PC-3 (cell line): ENCODE measurements at regions not wholly inside any gene's neighbourhood (a gene's known extent, or its start where the extent isn't known, plus 50 kb on each side); places are given as distances from the start of the nearest gene placed in this dataset.

Experiments
- EZH2 ChIP-seq: fragments of 300-600 bp; sonication (generic); IDR thresholded peaks from one replicate; pipeline ENCODE4 v1.6.1; 2017; ENCODE audit warnings: antibody characterized with exemption, mild to moderate bottlenecking, low read length; ENCODE audit not compliant: unreplicated experiment
- TF ChIP-seq, protein P1 (sequence below): fragments of 300-600 bp; sonication (generic); conservative IDR thresholded peaks from 2 replicates; pipeline ENCODE4 v1.5.1; 2017; ENCODE audit warnings: antibody characterized with exemption, low read depth, mild to moderate bottlenecking, low read length

DNA sequence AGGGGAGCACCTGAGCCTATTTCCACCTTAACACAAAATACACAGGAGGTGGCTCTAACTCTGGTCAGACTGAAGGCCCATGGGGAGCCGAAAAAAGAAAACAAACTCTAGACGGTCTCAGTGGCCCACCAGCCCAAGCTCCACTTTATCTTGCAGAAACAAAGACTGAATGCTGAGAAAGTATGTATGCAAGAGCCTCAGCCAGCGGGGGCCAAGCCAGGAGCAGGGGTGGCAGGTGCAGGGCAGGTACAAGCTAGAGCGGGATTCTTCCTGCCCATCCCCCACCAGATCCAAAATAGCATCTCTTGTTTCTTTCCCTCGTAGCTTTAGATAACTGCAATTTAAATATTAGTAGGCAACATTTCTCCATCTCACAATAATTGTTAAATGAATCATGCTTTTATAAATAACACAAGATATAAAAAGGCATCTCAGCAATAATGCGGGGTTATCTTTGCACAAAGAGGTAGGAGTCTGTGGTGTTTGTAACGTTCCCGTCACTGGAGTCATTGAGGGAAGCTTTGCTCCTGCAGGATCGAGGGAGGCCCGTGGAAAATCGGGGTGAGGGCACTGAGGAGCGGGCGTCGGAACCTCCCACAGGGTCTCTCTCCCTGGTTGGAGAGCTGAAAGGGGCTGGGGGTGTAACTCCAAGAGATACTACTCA lies 418.0 kb downstream of the SHANK2 start:
- TF ChIP-seq, protein P1, sequence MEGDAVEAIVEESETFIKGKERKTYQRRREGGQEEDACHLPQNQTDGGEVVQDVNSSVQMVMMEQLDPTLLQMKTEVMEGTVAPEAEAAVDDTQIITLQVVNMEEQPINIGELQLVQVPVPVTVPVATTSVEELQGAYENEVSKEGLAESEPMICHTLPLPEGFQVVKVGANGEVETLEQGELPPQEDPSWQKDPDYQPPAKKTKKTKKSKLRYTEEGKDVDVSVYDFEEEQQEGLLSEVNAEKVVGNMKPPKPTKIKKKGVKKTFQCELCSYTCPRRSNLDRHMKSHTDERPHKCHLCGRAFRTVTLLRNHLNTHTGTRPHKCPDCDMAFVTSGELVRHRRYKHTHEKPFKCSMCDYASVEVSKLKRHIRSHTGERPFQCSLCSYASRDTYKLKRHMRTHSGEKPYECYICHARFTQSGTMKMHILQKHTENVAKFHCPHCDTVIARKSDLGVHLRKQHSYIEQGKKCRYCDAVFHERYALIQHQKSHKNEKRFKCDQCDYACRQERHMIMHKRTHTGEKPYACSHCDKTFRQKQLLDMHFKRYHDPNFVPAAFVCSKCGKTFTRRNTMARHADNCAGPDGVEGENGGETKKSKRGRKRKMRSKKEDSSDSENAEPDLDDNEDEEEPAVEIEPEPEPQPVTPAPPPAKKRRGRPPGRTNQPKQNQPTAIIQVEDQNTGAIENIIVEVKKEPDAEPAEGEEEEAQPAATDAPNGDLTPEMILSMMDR = no peak
- TF ChIP-seq EZH2 = no peak
